ENCODE measurements at regions not wholly inside any gene's neighbourhood (a gene's known extent, or its start where the extent isn't known, plus 50 kb on each side); places are given as distances from the start of the nearest gene placed in this dataset.
A peak's percentile ranks its signal among the peaks of the same experiment; 100 is the strongest.

DNA sequence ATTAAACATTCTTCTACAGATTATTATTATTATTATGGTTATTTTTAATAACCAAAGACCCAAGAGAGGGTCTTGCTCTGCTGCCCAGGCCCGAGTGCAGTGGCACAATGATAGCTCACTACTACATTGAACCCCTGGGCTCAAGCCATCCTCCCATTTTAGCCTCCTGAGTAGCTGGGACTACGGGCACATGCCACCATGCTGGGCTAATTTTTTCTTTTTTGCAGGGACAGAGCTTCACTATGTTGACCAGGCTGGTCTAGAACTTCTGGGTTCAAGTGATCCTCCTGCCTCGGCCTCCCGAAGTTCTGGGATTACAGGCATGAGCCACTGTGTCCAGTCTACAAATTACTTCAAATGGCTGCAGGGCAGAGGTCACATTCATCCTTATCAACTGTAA, 179.8 kb downstream of the KCNRG start:
- H3K9me3 ChIP-seq (ENCODE audit: control insufficient read depth, insufficient read depth, low read length) = no peaks in the 10 kb centered on the region
- H3K9ac ChIP-seq (ENCODE audit: low read depth, low read length) = no peak overlapping the region
- no peaks in the 10 kb centered on the region for H3K36me3 ChIP-seq (ENCODE audit: insufficient read depth, low read length)
- 0 out of 2 replicates have a peak, but pooled peaks cover 7% of the 10 kb centered on the region for H3K4me1 ChIP-seq (ENCODE audit: insufficient read depth, low read length)

DNA sequence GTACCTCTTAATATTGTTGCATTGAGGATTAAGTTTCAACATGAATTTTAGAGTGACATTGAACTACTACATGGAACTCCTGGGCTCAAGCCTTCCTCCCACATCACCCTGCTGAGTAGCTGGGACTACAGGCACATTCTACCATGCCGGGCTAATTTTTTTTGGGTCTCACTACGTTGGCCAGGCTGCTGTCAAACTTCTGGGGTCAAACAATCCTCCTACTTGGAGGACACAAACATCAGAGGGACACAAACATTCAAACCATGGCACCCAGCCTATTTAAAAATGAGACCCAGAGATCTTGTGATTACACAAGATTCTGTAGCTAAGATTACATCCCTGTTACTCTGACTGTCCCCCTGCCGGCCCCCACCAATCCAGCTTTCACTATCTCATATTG, 180.9 kb downstream of the KCNRG start:
- H3K36me3 ChIP-seq (ENCODE audit: insufficient read depth, low read length) = no peaks in the 10 kb centered on the region
- H3K9me3 ChIP-seq (ENCODE audit: control insufficient read depth, insufficient read depth, low read length) = no peaks in the 10 kb centered on the region
- 0 out of 2 replicates have a peak, but pooled peaks cover 7% of the 10 kb centered on the region for H3K4me1 ChIP-seq (ENCODE audit: insufficient read depth, low read length)
- no peak overlapping the region for H3K9ac ChIP-seq (ENCODE audit: low read depth, low read length)

DNA sequence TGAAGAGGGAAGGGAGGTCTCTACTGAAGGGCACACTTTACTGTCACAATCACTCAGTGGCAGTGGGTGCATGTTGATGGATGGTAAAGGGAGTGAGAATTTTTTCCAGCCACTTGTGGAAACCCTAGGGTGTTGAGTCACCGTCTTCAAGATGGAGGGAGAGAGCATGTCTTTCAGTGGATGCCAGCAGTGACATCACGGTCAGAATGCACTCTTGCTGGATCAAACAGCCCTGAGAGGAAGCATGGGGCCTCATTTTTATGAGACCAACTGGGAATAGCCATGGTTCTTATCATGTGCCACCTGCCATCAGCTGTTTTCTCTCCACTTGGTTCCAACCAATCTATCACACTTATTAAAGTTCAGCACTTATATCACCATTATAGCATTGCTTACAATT, 182.5 kb downstream of the KCNRG start:
- peaks cover 6% of the 10 kb centered on the region; the same call in 1 of the 2 replicates for H3K4me1 ChIP-seq (ENCODE audit: insufficient read depth, low read length)
- no peak overlapping the region for H3K9ac ChIP-seq (ENCODE audit: low read depth, low read length)
- no peaks in the 10 kb centered on the region for H3K36me3 ChIP-seq (ENCODE audit: insufficient read depth, low read length)
- no peaks in the 10 kb centered on the region for H3K9me3 ChIP-seq (ENCODE audit: control insufficient read depth, insufficient read depth, low read length)

DNA sequence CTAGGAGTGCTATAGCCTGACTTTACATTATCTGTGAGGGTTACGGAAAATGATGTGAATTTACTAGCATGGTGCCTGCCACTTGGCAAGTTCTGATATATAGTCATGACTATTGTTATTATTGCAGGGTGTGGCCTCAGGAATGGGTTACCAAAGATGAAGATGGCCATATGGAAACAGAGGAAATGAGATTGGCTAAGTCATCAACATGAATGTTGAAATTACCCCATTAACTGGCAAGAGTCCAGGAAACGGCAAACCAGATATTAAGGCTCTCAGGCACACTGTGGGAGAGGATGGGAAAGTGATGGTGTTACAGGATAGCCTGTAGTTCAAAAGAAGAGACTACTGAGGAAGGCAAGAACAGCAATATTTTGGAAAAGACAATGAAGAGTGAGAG, 183.3 kb downstream of the KCNRG start:
- H3K9ac ChIP-seq (ENCODE audit: low read depth, low read length) = no peak overlapping the region
- peaks cover 7% of the 10 kb centered on the region; the same call in 1 of the 2 replicates for H3K4me1 ChIP-seq (ENCODE audit: insufficient read depth, low read length)
- no peaks in the 10 kb centered on the region for H3K36me3 ChIP-seq (ENCODE audit: insufficient read depth, low read length)
- H3K9me3 ChIP-seq (ENCODE audit: control insufficient read depth, insufficient read depth, low read length) = no peaks in the 10 kb centered on the region

DNA sequence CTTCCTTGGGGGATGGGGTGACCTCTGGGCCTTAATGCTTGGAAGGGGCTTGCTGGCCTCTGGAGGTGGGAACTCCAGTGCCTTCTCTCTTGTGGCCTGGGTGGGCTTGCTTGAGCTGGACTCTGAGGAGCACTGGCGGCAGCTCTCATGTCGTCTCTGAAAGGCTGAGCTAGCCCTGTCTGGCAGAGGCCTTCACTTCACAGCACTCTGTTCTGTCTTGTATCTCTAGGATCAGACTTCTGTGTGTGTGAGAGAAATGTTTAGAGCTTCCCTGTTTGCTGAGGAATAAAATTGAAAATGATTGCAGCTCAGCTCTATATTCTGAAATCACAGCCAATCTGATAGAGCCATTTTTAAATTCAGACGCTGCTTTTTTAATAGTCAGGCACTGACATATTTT, 185.3 kb downstream of the KCNRG start:
- Histone ChIP-seq H3K4me1 (ENCODE audit: insufficient read depth, low read length) (peaks cover 7% of the 10 kb centered on the region; the same call in 1 of the 2 replicates), H3K9me3 (ENCODE audit: control insufficient read depth, insufficient read depth, low read length) (no peaks in the 10 kb centered on the region), H3K9ac (ENCODE audit: low read depth, low read length) (no peak overlapping the region)

DNA sequence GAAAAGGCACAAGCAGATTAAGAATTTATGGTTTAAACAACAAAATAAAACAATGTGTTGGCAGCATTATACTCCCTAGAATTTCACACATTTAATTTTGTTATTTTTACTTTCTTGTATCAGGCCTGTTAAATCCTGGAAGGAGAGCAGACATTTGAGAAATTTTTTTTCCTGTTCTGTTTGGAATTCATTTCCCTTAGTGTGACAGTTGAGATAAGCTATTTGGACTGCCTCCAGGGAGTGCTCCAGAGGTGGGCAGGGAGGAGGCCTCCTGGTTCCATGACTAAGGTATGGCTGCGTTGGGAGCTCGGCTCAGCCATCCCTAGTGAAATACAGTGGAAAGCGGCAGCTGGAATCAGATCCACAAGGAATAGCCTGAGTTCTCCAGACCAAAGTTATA, 185.7 kb downstream of the KCNRG start:
- 0 out of 2 replicates have a peak, but pooled peaks cover 2% of the 10 kb centered on the region for H3K36me3 ChIP-seq (ENCODE audit: insufficient read depth, low read length)
- no peaks in the 10 kb centered on the region for H3K9me3 ChIP-seq (ENCODE audit: control insufficient read depth, insufficient read depth, low read length)
- peaks cover 7% of the 10 kb centered on the region; the same call in 1 of the 2 replicates for H3K4me1 ChIP-seq (ENCODE audit: insufficient read depth, low read length)
- no peak overlapping the region for H3K9ac ChIP-seq (ENCODE audit: low read depth, low read length)

More for the DNA sequence above, 185.3 kb downstream of the KCNRG start:
- 0 out of 2 replicates have a peak, but pooled peaks cover 2% of the 10 kb centered on the region for H3K36me3 ChIP-seq (ENCODE audit: insufficient read depth, low read length)

DNA sequence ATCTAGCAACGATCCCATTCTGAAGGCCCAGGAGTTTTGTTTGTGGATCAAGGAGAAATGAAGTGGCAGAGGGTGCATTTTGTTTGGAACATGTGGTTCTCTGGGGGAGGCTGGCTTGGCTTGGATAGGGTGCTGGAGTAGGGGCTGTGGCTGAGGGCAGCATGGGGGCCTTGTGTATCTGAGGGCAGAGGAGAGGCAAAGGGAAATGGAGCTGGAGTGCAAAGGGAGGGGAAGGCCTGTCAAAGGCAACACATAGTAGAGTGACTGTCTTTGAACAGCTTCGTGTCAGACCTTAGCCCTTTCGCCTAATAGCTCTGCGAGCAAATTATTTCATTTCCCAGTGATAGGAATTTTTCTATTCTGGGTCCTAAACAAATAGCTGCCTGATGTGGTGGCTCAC, 187.2 kb downstream of the KCNRG start:
- Histone ChIP-seq H3K9ac (ENCODE audit: low read depth, low read length) (no peak overlapping the region), H3K4me1 (ENCODE audit: insufficient read depth, low read length) (peaks cover 7% of the 10 kb centered on the region; the same call in 1 of the 2 replicates), H3K36me3 (ENCODE audit: insufficient read depth, low read length) (0 out of 2 replicates have a peak, but pooled peaks cover 2% of the 10 kb centered on the region), H3K9me3 (ENCODE audit: control insufficient read depth, insufficient read depth, low read length) (no peaks in the 10 kb centered on the region)

DNA sequence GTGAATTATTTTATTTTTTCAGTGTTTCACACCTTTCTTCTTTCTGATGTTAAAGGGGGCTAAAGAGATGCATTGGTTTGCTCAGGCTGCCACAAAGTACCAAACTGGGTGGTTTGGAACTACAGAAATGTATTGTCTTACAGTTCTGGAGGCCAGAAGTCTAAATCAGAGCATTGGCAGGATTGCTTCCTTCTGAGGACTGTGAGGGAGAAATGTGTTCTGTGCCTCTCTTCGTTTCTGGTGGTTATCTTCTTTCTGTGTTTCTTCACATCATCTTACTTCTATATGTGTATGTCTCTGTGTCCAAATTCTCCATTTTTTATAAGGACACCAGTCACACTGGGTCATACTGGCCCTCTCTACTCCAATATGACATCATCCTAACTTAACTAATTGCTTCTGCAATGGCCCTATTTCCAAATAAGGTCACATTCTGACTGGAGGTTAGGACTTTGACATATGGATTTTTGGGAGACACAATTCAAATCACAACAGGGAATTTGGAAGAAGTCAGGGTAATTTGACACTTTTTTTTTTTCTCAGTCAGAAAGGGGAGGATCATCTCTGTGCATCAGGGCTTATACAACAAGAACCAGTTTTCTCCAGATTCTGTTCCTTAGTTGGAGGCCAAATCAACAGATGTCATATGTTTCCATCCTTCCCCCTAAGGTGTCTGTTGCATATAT, 188.2 kb downstream of the KCNRG start:
- peaks cover 11% of the 10 kb centered on the region; the same call in 1 of the 2 replicates for H3K4me1 ChIP-seq (ENCODE audit: insufficient read depth, low read length)
- H3K36me3 ChIP-seq (ENCODE audit: insufficient read depth, low read length) = 0 out of 2 replicates have a peak, but pooled peaks cover 2% of the 10 kb centered on the region
- no peak overlapping the region for H3K9ac ChIP-seq (ENCODE audit: low read depth, low read length)
- H3K9me3 ChIP-seq (ENCODE audit: control insufficient read depth, insufficient read depth, low read length) = no peaks in the 10 kb centered on the region

DNA sequence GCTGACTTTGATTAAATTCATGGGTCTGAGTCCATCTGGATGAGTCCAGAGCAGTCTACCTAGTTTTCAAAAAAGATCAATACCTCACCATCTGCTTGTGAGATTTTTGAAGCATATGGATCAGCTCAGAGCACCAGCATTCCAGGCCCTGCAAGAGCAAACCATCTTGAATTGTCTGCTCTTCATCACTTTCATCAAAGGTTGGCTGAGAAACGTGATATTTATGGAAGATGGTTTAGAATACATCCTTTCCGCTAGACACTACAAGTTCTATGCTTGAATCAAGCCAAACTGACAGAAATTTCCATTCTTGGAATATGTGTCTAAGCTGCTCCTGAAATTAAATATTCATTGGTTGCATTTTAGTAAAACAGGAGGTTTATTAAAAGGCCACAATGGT, 190.3 kb downstream of the KCNRG start:
- Histone ChIP-seq H3K9me3 (ENCODE audit: control insufficient read depth, insufficient read depth, low read length) (no peaks in the 10 kb centered on the region), H3K36me3 (ENCODE audit: insufficient read depth, low read length) (0 out of 2 replicates have a peak, but pooled peaks cover 2% of the 10 kb centered on the region), H3K4me1 (ENCODE audit: insufficient read depth, low read length) (peaks cover 14% of the 10 kb centered on the region; the same call in 1 of the 2 replicates), H3K9ac (ENCODE audit: low read depth, low read length) (no peak overlapping the region)

DNA sequence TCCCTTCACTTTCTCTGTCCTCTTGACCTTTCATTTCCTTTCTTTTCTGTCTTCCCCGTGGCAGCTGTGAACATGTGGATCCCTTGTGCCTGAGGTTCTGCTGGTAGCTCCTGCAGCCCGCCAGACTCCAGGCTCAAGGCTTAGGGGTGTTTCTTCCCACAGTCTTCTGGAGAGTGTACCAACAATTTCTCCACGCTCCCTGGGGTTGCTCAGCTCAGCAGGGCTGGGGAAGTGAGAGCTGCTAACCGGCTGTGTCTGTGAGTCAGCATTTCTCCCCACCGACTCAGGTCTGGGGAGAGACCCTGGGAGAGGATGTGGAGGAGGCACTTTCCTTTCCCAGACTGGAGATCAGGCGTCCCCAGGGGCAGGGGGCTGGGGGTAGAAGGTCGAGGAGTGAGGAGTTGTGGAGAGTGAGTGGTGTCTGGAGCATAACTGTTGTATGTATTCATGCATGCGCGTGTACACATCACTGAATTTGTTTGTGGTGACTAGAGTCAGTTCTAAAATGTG, 193.6 kb downstream of the KCNRG start:
- H3K36me3 ChIP-seq (ENCODE audit: insufficient read depth, low read length) = 0 out of 2 replicates have a peak, but pooled peaks cover 2% of the 10 kb centered on the region
- peaks cover 12% of the 10 kb centered on the region; the same call in 1 of the 2 replicates for H3K9me3 ChIP-seq (ENCODE audit: control insufficient read depth, insufficient read depth, low read length)
- peaks cover 6% of the 10 kb centered on the region; the same call in 1 of the 2 replicates for H3K4me1 ChIP-seq (ENCODE audit: insufficient read depth, low read length)
- peak overlapping the region; percentile 33 for H3K9ac ChIP-seq (ENCODE audit: low read depth, low read length)

DNA sequence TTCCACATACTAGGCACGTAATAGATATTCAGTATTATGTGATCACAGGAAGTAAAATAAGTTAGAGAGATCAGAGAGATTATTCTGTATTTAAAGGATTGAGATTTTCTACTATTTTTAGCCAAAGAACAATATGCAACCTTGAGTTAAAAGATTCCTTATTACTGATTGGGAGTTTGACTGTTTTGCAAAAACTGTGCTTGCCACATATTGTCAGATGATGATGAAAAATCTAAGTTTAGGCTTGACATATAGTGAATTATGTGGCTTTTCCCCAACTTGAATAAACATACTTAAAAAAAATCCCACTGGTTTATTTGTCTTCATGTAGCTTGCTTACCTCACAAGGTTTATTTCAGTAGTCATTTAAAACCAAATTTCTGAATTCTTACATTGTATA, 194.4 kb downstream of the KCNRG start:
- no peak overlapping the region for H3K9ac ChIP-seq (ENCODE audit: low read depth, low read length)
- peaks cover 6% of the 10 kb centered on the region; the same call in 1 of the 2 replicates for H3K4me1 ChIP-seq (ENCODE audit: insufficient read depth, low read length)
- H3K36me3 ChIP-seq (ENCODE audit: insufficient read depth, low read length) = 0 out of 2 replicates have a peak, but pooled peaks cover 2% of the 10 kb centered on the region
- H3K9me3 ChIP-seq (ENCODE audit: control insufficient read depth, insufficient read depth, low read length) = peaks cover 12% of the 10 kb centered on the region; the same call in 1 of the 2 replicates

DNA sequence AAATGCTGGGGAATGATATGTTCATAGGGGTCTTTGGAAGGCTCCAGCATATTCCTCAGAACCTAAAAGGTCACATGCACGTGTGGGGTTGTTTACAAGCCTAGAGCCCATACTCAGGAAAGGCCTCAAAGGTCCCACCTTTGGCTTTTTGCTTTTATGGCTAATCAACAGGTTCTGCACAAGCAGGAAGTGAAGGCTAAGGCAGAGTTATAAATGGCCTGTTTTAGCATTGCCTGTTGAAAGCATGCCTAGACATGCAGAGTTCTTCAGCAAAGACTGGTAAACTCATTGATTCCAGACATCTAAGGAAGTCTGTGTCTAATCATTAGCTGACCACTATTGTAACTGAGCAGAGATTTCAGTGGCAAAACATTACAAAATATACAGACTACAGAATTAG, 198.3 kb downstream of the KCNRG start:
- Histone ChIP-seq H3K4me1 (ENCODE audit: insufficient read depth, low read length) (peaks cover 1% of the 10 kb centered on the region; the same call in 1 of the 2 replicates), H3K9ac (ENCODE audit: low read depth, low read length) (no peak overlapping the region), H3K36me3 (ENCODE audit: insufficient read depth, low read length) (no peaks in the 10 kb centered on the region), H3K9me3 (ENCODE audit: control insufficient read depth, insufficient read depth, low read length) (peaks cover 14% of the 10 kb centered on the region)

DNA sequence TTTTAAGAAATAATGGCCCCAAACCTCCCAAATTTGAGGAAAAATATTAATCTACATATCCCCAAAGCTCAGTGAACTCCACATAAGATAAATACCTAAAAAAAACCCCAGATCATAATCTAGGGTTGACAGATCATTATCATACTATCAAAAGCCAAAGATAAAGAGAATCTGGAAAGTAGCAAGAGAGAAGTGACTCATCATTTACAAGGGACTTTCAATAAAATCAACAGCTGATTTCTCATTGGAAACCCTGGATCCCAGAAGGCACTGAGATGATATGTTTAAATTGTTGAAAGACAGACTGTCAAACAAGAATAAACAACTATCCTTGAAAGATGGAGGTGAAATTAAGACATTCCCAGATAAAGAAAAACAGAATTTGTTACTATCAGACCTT, 199.3 kb downstream of the KCNRG start:
- Histone ChIP-seq H3K9me3 (ENCODE audit: control insufficient read depth, insufficient read depth, low read length) (peaks cover 14% of the 10 kb centered on the region), H3K9ac (ENCODE audit: low read depth, low read length) (no peak overlapping the region), H3K4me1 (ENCODE audit: insufficient read depth, low read length) (no peaks in the 10 kb centered on the region), H3K36me3 (ENCODE audit: insufficient read depth, low read length) (no peaks in the 10 kb centered on the region)

DNA sequence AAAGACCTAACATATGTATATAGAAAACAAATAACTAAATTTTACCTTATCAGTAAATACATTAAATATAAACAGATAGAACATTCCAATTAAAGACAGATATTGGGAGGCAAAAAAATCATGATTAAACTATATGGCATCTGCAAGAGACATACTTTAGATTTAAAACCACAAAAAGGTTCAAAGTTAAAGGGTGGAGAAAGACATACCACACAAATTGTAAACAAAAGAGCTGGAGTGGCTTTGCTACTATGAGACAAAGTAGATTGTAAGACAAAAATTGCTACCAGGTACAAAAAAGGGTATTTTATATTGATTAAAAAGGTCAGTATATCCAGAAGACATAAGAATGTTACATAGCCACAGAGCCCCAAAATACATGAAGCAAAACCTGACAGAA, 200.2 kb downstream of the KCNRG start:
- H3K9ac ChIP-seq (ENCODE audit: low read depth, low read length) = no peak overlapping the region
- peaks cover 14% of the 10 kb centered on the region for H3K9me3 ChIP-seq (ENCODE audit: control insufficient read depth, insufficient read depth, low read length)
- H3K4me1 ChIP-seq (ENCODE audit: insufficient read depth, low read length) = no peaks in the 10 kb centered on the region
- H3K36me3 ChIP-seq (ENCODE audit: insufficient read depth, low read length) = no peaks in the 10 kb centered on the region

DNA sequence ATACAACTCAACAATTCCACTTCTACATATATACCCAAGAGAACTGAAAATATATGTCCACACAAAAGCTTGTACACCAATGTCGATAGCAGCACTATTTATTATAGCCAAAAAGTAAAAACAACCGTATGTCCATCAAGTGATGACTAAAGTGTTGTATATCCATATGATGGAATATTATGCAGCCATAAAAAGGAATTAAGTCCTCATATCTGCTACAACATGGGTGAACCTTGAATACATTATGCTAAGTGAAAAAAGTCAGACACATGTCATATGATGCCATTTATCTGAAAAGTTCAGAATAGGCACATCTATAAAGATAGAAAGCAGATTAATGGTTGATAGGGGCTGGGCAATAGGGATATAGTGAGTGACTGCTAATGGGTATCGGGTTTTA, 204.5 kb downstream of the KCNRG start:
- H3K4me1 ChIP-seq (ENCODE audit: insufficient read depth, low read length) = no peaks in the 10 kb centered on the region
- H3K9ac ChIP-seq (ENCODE audit: low read depth, low read length) = no peak overlapping the region

More for the DNA sequence above, 204.5 kb downstream of the KCNRG start:
- Histone ChIP-seq H3K36me3 (ENCODE audit: insufficient read depth, low read length) (no peaks in the 10 kb centered on the region), H3K9me3 (ENCODE audit: control insufficient read depth, insufficient read depth, low read length) (peaks cover 2% of the 10 kb centered on the region; the same call in 1 of the 2 replicates)

Data from ES-I3 (cell line).